ENCODE measurements at regions not wholly inside any gene's neighbourhood (a gene's known extent, or its start where the extent isn't known, plus 50 kb on each side); places are given as distances from the start of the nearest gene placed in this dataset.
"Not testable (repeated sequence)": the region's sequence is repeated elsewhere in the genome, so short reads cannot be mapped to it uniquely, and the experiment has no call there.

DNA sequence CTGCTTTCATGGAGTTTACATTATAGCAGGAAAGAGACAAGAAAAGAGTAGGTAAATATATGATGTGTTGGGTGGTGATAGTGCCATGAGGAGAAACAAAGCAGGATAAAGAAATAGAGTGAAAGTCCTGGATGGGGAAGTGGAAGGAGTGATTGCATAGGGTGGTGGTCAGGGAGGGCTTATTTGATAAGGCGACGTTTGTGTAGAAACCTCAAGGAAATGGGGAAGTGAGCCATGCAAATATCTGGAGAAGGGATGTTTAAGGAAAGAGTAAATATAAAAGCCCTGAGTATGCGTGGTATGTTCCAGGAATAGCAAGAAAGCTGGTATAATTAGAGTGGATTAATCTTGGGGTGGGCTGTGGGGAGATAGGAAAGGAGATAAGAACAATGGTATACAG is 134.7 kb upstream of the SV2C start:
- no peak for DNase-seq (ENCODE audit: low read depth)

DNA sequence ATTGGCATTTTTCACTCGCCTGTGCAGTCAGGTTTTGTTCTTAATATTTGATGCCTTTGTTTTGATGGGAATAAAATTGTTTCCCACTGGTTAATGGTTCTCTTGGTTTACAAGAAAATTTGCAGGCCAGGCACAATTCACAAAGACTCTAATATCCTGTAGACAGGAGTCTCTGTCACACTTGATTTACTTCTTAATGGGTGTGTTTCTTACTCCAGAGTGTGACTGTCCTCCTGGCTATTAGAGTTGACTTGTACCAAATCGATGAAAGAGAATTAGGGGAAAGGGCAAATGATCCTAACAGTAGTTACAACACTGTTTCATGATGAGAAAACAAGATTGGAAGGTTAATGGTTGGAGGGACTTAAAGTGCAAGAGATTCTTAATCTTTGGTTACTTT is 142.8 kb upstream of the SV2C start:
- no peak for DNase-seq (ENCODE audit: low read depth)

DNA sequence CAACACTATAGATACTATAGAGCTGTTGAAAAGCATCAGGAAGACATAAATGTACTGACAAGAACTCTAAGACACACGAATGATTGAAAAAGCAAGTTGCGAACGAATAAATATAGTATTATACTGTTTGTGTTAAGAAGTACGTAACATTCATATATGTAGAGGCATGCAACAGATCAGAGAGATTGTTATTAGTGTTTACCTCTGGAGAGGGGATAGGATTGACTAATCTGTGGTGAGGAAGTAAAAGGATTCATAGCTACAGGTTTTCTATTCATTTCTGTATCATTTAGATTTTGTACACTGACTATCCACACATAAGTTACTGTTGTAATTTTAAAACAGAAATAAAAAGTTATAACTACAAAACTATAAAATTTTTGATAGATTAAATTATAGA is 147.6 kb upstream of the SV2C start:
- no peak for DNase-seq (ENCODE audit: low read depth)

DNA sequence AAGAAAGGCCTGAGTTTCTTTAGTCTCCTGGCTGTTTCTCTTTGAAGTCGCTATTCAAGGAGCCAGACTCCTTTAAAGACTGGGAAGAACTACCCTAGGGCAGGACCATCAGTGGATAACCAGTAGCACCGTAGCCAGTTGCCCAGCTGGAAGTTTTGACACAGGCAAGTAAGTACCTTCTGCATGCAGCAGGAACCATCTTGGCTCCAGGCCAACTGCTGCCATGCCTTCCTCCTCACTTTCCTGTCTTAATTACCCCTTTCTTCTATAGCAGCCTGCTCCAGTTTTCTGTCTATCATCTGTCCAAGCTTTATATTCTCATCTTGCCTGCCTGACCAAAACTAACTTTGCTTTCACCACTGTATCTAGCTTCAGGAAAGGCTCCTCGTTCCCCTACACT is 149.7 kb upstream of the SV2C start:
- no peak for DNase-seq (ENCODE audit: low read depth)

DNA sequence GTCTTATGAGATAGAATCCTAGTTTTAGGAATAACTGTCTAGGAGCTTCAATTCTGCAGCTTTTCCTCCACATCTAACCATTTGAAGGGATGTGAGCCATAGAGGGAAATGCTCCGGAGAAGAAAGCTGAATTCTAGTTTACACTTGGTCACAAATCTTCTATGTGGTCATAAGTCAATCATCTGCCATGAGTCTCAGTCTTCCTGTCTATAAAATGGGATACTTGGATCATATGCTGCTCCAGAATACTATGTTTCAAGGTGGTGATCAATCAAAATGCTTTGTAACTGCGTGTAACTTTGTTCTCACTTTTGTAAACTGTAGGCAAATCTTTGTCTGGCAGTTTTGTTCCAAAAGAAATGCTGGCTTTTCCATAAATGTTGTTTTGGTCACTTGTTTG is 152.0 kb upstream of the SV2C start:
- no peak for DNase-seq (ENCODE audit: low read depth)

DNA sequence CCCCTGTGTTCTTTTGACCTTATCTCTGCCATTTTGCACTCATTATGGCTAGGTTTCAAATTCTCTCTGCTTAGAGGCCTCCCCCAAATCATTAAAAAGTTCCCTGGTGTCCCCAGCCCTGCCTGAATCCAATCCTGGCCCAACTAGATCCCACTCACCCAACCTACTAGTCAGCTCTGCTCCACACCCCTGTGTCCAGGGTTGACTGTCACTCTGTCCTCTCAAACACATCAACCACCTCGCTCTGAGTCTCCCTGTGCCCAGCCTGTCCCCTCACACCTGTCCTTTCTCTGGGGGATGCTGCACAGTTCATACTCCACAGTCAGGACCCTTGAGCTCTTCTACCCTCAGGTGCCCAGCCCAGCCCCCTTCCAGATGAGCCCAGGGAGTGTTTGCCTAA is 154.2 kb upstream of the SV2C start:
- no peak for DNase-seq (ENCODE audit: low read depth)

DNA sequence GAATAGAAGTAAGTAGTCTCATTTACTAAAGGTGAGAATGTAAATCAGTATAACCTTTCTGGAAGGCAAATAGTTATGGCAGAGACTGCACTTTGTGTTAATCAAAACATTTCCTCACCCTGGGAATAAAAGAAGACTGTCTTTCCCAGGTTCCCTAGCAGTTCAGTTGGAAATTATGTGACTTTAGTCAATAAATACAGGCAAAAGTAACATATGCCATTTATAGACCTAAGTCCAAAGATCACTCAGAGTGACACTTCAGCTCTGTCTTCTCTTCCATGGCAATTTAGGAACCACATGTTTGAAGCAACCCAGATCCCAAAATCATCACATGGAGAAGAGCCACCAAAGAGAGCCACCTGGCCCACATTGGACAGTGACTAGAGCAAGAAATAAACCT is 160.7 kb upstream of the SV2C start:
- no peak for DNase-seq (ENCODE audit: low read depth)

DNA sequence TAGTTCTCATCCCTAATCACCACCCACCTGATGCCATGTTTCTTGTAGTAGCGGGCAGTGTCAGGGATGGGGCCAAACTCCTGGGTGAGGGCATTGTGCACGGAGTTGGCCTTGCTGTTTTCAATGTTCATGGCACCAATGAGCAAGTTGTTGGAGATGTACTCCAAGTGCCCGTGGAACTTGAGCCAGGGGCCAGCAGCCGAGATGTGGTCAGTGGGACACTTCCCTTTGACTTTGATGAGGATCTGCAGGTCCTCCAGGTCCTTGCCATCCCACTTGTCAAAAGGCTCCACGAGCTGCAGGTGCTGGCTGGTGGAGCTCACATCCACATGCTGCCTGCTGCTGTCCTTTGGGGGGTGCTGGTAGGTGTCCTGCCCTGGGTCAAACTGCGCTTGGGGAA is 162.2 kb upstream of the SV2C start:
- no peak for DNase-seq (ENCODE audit: low read depth)

DNA sequence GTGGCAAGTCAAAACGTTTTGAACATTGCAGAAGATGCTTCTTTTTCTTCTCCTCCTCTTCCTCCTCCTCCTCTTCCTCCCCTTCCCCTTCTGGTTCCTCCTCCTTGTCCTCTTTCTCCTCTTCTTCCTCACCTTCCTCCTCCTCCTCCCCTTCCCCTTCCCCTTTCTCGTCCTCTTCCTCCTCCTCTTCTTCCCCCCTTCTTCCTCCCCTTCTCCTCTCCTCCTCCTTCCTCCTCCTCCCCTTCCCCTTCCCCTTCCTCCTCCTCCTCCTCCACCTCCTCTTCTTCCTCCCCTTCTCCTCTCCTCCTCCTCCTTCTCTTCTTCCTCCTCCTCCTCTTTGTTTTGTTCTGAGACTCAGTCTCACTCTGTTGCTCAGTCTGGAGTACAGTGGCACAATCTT is 167.0 kb upstream of the SV2C start:
- no peak for DNase-seq (ENCODE audit: low read depth)

DNA sequence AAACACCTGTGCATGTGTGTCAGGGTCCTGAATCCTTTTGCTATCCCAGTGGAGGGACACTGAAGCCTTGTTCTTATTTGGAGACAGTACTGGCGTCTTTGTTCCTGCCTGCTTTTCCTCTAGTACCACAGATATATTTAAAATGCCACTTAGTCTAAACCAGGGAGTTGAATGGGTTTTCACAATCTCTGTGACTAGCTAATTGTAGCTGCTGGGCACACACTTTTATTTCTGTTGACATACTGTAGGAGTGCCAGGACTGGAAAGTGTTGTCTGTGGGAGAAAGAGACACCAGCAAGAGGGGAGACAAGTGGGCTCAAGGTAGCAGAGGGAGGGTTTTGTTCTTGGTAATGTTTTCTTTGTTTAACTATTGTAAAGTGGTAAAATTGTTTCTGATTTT is 174.0 kb upstream of the SV2C start:
- DNase-seq (ENCODE audit: low read depth): no peak

DNA sequence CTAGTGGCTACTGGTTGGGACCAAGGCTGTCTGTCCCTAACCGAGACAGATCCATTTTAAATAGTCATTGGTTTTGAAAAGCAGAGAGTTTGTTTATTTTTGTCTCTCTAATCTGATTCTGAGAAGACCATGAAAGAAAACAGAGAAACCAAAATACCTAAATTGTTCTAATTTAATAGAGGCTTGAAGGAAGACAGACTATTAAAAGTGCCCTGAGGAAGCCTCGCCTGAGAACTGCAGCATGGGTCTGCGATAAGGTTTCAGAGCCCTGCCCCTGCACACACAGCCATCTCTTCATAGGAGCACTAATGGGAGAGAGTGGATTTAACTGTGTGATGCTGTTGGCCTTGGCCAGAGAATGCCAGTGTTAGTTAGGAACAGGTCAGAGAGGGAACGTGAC is 175.5 kb upstream of the SV2C start:
- no peak for DNase-seq (ENCODE audit: low read depth)

DNA sequence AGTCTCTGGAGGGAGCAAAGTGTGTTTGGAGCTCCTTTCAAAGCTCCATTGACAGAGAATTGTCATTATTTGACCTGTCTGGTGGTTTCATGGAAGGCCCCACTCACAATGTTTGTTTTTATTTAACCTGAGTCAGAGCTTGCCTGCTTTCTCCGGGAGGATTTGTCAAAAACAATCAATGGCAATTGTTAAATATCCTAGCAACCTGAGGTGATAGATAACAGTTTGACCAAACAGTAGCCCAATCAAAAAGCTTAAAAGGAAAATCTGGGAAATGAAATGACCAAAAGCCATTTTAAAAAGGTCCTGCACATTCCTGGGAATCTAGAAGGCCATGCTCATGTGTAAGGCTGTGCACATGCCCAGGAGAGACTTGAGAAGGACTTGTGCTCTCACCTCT is 177.2 kb upstream of the POC5 start:
- DNase-seq (ENCODE audit: low read depth): no peak

DNA sequence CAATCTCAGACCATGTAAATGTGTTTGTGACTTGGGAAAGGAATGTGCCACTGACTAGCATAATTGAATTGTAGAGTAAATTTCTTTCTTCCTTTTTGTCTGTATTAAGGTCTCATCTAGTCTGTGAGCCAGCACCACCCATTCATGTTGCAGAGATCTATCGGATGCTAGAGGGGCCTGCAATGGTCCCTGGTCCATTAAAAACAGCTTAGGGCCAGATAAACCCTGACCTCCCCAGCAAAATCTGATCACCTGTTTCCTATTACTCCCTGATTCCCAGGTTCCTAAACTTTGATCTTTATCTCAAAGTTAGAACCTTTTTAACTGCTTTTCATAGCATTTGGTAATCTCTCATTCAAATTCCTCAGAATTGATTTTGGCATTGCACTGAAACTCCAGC is 174.5 kb upstream of the POC5 start:
- no peak for DNase-seq (ENCODE audit: low read depth)

DNA sequence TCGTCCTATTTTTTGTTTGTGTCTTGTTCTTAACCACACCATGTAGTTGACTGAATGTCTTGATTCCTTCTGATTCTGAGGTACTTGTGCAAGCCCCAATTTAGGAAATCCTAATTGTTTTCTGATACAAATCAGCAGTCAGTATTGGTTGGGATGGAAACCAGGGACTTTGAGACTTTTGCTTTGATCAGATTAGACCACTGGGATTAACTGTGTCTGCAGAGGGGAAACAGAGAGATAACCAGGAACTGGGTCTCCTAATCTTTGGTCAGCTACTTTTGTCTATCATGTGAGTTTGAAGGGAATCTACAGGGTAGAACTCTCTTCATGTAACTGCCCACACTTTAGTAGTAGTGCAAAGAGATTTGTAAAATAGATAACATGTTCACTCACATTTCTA is 173.8 kb upstream of the POC5 start:
- no peak for DNase-seq (ENCODE audit: low read depth)

DNA sequence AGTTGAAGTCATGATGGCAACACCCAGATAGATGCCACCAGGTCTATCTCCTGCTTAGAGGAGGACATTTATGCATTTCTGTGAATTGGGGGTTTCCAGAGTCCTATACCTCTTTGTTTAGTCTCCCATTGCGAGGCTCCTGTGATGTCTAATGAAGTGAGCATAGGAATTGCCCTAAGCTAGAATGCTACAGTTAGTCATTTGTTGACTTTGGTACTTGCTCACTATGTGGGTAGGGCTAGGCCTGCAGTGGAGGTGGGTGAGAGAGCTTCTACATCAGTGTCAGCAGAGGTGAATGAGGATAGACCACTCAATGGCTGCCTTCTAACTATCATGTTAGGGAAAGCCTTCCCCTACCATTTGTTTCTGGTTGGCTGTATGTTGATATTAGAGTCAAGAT is 173.3 kb upstream of the POC5 start:
- DNase-seq (ENCODE audit: low read depth): no peak

DNA sequence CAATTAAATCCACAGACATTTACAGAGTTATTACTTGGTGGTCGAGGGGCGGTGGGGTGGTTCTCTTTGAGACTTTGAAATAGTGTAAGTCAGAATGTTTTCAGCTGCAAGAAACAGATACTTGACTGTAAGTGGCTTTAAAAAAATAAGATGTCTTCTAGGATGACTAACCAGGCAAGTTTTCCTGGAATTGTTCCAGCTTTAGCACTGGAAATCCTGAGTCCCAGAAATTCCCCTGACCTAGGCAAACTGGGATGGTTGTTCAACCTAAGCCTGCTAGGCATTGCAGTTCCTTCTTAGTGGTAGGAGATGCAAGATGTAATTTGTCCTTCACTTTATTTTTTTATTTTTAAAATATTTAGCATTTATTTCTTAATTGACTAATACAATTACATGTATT is 169.5 kb upstream of the POC5 start:
- peak; percentile 35 for DNase-seq (ENCODE audit: low read depth)

DNA sequence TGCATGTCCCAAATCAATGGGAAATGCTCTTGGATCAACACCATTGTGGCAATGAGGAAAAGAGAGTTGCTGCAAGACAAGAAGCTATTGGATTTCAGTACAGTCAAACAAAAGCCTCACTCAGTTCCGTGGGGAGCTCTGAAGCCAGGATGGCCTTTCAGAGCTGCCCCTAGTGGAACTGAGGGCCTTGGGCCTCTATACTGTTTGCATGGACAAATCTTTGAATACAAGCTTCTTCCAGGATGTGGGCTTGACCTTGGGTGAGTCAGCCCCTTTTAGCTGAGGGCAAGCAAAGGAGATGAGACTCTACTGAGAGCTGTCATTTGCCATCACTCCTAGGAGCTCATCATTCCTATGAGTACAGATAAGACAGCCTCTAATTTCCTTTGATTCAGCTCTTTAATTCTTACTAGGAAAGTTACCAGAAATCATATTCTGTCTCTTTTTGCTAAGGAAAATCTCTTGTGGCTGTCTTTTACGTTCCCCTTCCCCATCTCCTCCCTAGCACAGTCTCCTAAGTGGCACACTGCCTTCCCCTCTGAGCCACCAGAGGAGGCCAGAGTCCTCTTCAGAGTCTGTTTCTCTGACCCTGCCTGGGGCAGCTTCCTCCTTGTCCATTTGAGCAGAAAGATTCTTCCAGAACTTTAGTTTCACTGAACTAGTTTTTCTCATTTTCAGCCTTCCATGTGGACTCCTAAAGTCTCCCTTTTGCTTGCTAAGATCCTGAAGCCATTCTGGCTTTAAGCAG is 168.8 kb upstream of the POC5 start:
- DNase-seq (ENCODE audit: low read depth): peak; percentile 52

DNA sequence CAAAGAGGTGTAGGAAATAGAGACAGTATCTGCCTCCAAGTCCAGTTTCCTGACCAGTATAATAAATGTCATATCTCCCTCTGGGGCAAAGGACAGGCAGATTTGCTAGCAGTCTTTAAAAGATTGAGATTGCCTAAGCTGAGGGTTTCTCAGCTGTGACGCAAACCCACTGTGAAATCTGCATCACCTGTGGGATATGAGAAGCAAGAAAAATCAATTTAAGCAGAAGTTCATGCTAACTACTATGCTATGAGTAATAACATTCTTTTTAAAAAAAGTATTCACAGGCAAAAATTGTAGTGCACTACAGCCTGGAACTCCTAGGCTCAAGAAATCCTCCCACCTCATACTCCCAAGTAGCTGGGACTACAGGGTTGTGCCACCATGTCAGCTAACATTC is 168.1 kb upstream of the POC5 start:
- no peak for DNase-seq (ENCODE audit: low read depth)

DNA sequence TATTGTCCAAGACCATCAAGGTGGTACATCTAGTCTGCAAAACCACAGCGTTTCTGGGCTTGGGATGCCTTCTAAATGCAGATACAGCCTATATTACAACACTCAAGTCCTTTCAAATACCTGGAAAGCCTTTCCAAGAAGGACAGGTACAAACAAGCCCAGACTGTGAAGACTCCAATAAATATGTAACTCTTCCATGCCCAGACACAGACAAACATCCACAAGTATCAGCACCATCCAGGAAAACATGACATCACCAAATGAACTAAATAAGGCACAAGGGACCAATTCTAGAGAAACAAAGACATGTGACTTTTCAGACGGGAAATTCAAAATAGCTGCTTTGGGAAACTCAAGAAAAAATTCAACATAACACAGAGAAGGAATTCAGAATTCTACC is 152.7 kb upstream of the POC5 start:
- DNase-seq (ENCODE audit: low read depth): no peak

DNA sequence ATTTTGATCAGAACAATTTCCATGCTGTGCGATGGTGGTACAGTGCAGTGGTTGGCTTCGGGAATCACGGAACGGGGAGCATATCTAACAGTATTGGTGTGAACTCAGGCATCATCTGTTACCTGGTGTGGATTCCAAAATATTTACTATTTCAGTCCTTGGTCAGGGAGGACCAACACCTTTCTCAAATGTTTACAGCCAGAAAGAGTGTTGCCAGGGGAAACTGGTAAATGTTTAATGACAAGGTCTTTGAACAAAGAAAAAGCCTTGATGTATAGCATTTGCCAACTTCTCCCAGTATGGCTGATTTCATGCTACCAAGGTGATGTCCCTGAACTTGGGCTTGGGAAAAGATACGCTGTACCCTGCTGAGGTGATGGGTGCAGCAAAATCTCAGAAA is 145.6 kb upstream of the POC5 start:
- DNase-seq (ENCODE audit: low read depth): no peak

DNA sequence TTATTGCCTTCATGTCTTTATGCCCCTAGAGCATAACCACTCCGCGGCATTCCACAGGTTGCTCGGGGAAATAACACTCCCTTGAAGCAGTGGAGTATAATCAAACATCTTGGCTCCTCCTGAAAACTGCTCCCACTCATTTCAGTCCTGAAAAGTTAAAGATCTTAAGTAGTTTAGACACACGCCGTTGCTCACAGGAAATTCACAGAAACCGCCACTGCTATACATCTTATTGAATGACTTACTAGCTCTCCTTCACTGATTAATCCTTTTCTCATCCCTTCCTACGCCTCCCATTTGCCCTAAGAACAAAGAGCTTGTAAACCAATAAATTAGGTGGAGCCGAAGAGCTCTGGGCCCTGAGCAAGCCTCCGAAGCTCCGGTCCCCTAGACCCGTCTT is 142.4 kb upstream of the POC5 start:
- DNase-seq (ENCODE audit: low read depth): not testable (repeated sequence)

DNA sequence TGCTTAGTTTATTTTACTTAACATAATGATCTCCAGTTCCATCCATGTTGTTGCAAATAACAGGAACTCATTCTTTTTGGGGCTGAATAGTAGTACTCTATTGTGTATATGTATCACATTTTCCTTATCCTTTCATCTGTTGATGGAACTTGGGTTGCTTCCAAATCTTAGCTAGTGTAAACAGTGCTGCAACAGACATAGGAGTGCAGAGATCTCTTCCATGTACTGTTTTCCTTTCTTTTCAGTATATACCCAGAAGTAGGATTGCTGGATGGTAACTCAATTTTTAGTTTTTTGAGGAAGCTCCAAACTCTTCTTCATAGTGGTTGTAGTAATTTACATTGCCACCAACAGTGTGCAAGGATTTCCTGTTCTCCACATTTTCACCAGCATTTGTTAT is 138.8 kb upstream of the POC5 start:
- no peak for DNase-seq (ENCODE audit: low read depth)

DNA sequence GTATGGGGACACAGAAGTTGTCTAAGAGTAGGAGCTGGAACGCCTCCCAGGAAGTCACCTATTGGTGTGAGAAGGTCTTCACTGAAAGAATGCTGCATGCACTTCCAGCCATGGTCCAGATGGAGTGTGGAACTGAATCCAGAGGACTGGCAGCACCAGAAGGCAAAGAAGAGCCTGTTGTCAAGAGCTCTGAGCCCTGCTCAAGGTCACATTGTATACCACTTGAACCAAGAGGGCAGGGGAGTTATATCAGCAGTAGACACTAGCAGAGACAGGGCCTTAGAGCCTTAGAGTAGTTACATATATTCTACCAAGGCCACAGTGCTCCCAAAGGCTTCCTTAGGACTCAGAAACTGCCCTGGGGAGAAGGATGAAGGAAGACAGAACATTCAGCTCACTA is 130.8 kb upstream of the POC5 start:
- no peak for DNase-seq (ENCODE audit: low read depth)

DNA sequence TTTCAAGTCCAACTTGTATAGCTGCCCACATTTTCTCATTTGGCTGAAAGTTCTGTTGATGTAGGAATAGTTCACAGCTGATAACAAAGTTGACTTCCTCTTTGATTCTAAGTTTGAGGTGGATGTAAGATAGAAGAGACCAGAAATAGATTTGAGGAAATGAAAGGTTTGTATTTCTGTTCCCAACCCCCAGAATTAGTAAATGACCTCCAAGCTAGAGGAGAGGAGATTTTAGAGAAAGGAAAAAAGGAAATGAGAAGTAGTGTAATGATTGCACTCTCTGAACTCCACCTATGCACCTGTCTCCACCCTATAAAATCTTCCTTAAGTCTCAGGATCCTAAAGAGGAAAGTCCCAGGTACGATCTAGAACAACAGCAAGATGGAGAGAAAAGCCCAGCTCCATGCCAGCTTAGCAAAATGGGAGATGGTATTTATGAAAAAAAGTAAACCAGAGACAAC is 130.4 kb upstream of the POC5 start:
- no peak for DNase-seq (ENCODE audit: low read depth)

Data from RPMI7951 (cell line).